Fibroblast of peridontal ligament (primary cell): ENCODE measurements at regions not wholly inside any gene's neighbourhood (a gene's known extent, or its start where the extent isn't known, plus 50 kb on each side); places are given as distances from the start of the nearest gene placed in this dataset.

Experiments used
- DNase-seq: peaks from one replicate; pipeline ENCODE4 v3.0.0-alpha.2; 2010; ENCODE audit errors: extremely low read depth

- no peak for DNase-seq
Measured at GRCh38 chr4:10335050-10335449, 122.2 kb downstream of the ZNF518B start.

GRCh38 chr4:10334506-10335028 lies 122.7 kb downstream of the ZNF518B start:
- no peak for DNase-seq

- DNase-seq: no peak
Measured at GRCh38 chr4:10333942-10334341, 123.3 kb downstream of the ZNF518B start.

- no peak for DNase-seq
Measured at GRCh38 chr4:10326075-10326474, 131.2 kb downstream of the ZNF518B start.

GRCh38 chr4:10321931-10322330 lies 135.3 kb downstream of the ZNF518B start:
- DNase-seq: no peak

- no peak for DNase-seq
Measured at GRCh38 chr4:10320130-10320529, 137.1 kb downstream of the ZNF518B start.

GRCh38 chr4:10317345-10317744 lies 139.9 kb downstream of the ZNF518B start:
- no peak for DNase-seq

GRCh38 chr4:10316851-10317250 lies 140.4 kb downstream of the ZNF518B start:
- no peak for DNase-seq

- no peak for DNase-seq
Measured at GRCh38 chr4:10315638-10316037, 141.6 kb downstream of the ZNF518B start.

- DNase-seq: no peak
Measured at GRCh38 chr4:10312568-10312967, 144.7 kb downstream of the ZNF518B start.

- DNase-seq: no peak
Measured at GRCh38 chr4:10311939-10312338, 145.3 kb downstream of the ZNF518B start.

GRCh38 chr4:10305816-10306215 lies 151.4 kb downstream of the ZNF518B start:
- peak; percentile 41 for DNase-seq

- no peak for DNase-seq
Measured at GRCh38 chr4:10303291-10303690, 153.9 kb downstream of the ZNF518B start.

GRCh38 chr4:10302096-10302495 lies 155.1 kb downstream of the ZNF518B start:
- no peak for DNase-seq

GRCh38 chr4:10299601-10300000 lies 157.6 kb downstream of the ZNF518B start:
- peak; percentile 41 for DNase-seq

- no peak for DNase-seq
Measured at GRCh38 chr4:10298681-10299080, 158.5 kb downstream of the ZNF518B start.

GRCh38 chr4:10296730-10297129 lies 160.5 kb downstream of the ZNF518B start:
- DNase-seq: peak; percentile 77

- no peak for DNase-seq
Measured at GRCh38 chr4:10295301-10295700, 161.9 kb downstream of the ZNF518B start.

GRCh38 chr4:10289538-10289906 lies 167.7 kb downstream of the ZNF518B start:
- no peak for DNase-seq

GRCh38 chr4:10288830-10289537 lies 168.2 kb downstream of the ZNF518B start:
- DNase-seq: no peak

- no peak for DNase-seq
Measured at GRCh38 chr4:10285028-10285427, 168.4 kb upstream of the WDR1 start.

- DNase-seq: no peak
Measured at GRCh38 chr4:10283761-10284160, 167.2 kb upstream of the WDR1 start.

GRCh38 chr4:10281996-10282395 lies 165.4 kb upstream of the WDR1 start:
- peak; percentile 52 for DNase-seq

- no peak for DNase-seq
Measured at GRCh38 chr4:10279261-10279660, 162.7 kb upstream of the WDR1 start.
